SK-N-MC (cell line): ENCODE measurements at regions not wholly inside any gene's neighbourhood (a gene's known extent, or its start where the extent isn't known, plus 50 kb on each side); places are given as distances from the start of the nearest gene placed in this dataset.

Source experiments
- EZH2 ChIP-seq: fragments of 200-600 bp; sonication (generic); IDR thresholded peaks from one replicate; pipeline ENCODE4 v1.6.1; 2017; ENCODE audit warnings: antibody characterized with exemption
- FOXP2 ChIP-seq: optimal IDR thresholded peaks from 2 replicates; pipeline ENCODE3; 2011; ENCODE audit warnings: mild to moderate bottlenecking, moderate library complexity; ENCODE audit not compliant: insufficient read depth; ENCODE audit errors: extremely low read length, control extremely low read depth
- POLR2AphosphoS5 ChIP-seq: IDR thresholded peaks from 2 replicates; pipeline ENCODE4 v1.6.1; 2012; ENCODE audit warnings: mild to moderate bottlenecking, low read depth, low read length, borderline replicate concordance

GRCh38 chr12:16984484-16984883 lies 378.5 kb upstream of the LMO3 start:
- no peak for TF ChIP-seq POLR2AphosphoS5
- no peak for TF ChIP-seq EZH2
- TF ChIP-seq FOXP2, result no peak
